ENCODE measurements at regions not wholly inside any gene's neighbourhood (a gene's known extent, or its start where the extent isn't known, plus 50 kb on each side); places are given as distances from the start of the nearest gene placed in this dataset.
"Not testable (repeated sequence)": the region's sequence is repeated elsewhere in the genome, so short reads cannot be mapped to it uniquely, and the experiment has no call there.

- DNase-seq = no peak
Observed at GRCh38 chr11:29480981-29481380, 535.8 kb downstream of the KCNA4 start.

DNA sequence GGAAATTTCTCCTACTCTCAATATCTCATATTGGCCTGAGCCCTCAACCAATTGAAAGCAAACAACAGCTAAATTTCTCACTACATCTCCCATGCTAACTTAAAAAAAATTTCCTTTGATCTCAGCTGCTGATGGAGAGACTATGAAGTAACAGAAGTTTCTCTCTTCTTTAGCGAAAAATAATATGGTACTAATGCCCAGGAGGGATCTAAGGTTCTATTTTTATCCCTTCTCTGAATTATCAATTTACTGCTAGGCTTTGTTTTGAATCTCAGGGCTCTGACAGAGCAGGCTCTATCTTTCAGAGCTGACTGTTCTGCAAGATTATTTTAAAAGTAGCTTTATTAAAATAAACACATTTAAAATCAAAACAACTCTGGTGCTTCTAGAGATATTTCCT, 558.6 kb downstream of the KCNA4 start:
- DNase-seq = no peak

- no peak for DNase-seq
Observed at GRCh38 chr11:29452146-29452545, 564.7 kb downstream of the KCNA4 start.

DNA sequence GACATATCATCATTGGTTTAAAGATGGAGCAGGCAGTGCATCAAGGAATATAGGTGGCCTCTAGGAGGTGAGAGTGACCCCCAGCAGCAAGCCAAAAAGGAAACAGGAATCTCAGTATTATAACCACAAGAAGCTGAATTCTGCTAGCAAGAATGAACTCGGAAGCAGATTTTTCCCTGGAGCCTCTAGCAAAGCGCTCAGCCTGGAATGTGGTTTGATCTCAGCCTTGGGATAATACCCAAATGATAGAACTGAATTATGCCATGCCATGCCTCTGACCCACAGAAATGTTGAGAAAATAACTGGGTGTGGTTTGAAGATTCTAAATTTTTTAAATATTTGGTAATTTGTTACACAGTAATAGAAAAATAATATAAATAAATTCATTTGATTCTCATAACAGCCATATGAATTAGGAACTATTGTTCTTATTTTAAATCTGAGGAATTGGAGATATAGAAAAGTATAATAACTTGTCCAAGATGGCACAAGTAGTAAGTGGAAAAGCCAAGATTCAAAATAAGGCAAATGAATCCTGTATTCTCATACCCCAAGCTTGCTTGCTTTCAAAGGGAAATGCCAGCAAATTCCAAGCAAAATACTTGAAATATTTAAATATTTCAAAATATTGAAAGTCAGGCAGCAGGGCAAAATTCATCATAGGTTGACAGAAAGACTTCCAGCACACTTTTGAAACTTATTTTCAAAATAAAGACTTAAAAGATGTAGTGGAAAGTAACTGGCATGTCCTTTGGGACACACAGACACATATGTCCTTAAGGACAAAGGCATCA, 567.4 kb downstream of the KCNA4 start:
- no peak for DNase-seq

DNA sequence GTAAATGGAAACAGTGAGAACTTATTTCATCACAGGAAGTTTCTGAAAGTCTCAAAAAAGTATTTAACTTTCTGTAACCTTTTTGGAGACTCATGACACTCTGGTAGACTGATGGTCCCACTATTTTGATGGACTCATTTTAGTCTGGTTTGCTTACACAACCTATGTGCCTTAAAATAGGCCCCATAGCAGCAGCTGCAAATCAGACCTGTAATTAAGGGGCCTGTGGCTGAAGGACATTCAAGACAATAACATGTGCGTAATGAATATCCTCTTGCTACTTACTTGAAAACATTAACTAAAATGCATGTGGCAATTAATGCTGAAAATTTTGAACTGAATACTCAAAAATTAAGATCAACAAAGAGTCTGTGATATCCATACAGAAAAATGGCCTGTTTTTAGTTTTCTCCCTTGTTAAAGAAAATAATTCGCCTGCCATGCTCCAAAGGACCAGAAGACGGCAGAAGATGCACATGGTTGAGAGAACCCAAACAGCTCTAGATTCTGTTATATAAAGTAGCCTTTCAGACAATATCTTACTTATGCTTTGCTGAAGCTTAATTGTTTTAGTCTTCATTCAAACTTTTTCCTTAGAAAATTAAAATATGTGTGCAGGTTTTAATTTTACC, 568.5 kb downstream of the KCNA4 start:
- DNase-seq = no peak

DNA sequence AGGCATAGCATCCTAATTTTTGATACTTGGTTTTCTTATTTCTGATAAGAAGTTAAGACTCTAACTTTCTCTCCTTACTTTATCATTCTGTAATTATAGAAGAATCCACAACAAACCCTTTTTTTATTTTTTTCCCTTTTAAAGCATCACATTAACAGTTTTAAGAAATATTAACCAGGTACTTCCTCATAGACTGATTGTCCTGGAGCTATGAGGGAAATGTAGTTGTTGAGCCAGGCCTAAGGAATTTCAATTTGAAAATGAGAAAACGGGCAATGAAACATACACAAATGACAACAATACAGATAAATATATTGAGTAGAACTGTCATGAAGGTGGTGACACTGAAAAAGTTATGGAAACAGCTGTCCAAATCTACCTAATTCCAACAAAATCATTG, 569.0 kb downstream of the KCNA4 start:
- DNase-seq = no peak

DNA sequence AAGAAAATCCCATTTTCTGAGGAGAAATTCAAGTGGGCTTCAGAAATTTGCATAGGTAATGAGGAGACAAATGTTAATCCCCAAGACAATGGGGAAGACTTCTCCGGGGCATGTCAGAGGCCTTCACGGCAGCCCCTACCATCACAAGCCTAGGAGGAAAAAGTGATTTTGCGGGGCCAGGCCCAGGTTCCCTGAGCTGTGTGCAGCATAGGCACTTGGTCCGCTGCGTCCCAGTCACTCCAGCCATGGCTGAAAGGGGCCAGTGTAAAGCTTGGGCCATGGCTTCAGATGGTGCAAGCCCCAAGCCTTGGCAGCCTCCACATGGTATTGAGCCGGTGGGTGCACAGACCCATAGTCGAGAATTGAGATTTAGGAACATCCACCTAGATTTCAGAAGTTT, 570.7 kb downstream of the KCNA4 start:
- no peak for DNase-seq

DNA sequence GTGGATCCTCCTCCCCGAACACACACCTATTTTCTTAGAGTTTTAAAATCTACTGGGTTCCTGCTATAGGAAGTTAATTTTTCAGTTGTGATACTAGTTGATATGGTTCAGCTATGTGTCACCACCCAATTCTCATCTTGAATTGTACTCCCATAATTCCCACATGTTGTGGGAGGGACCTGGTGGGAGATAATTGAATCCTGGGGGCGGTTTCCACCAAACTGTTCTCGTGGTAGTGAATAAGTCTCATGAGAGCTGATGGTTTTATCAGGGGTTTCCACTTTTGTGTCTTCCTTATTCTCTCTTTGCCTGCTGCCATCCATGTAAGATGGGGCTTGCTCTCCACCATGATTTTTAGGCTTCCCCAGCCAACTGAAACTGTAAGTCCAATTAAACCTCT, 571.6 kb downstream of the KCNA4 start:
- DNase-seq = not testable (repeated sequence)

GRCh38 chr11:29438815-29439214, 578.0 kb downstream of the KCNA4 start:
- no peak for DNase-seq

- no peak for DNase-seq
Observed at GRCh38 chr11:29435421-29435820, 581.4 kb downstream of the KCNA4 start.

- no peak for DNase-seq
Observed at GRCh38 chr11:29432719-29433325, 584.0 kb downstream of the KCNA4 start.

- DNase-seq = no peak
Observed at GRCh38 chr11:29405305-29405704, 611.5 kb downstream of the KCNA4 start.

DNA sequence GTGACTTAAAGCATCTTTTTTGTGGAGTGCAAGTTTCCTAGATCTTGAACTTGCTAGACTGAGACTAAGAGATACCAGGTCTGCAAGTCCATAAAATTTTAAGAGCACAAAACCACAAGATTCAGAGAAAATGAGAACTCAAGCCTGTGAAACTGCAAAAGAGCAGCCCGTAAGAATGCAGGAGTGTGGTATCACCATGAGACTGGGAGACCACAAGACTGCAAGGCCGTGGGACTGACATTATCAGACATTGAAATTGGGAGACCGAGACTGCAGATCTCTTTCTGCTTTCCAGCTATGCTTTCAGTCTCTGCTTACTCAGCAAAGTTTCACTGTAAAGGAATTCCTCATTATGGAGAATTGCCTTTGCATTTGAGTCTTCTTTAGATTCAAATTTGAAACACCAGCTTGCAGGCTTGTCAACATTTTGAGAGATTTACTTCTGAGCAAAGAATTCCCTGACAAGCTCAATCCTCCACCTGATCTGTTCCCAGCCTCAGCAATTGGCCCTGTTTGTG, 621.2 kb downstream of the KCNA4 start:
- DNase-seq = no peak

GRCh38 chr11:29389793-29390192, 627.0 kb downstream of the KCNA4 start:
- no peak for DNase-seq

DNA sequence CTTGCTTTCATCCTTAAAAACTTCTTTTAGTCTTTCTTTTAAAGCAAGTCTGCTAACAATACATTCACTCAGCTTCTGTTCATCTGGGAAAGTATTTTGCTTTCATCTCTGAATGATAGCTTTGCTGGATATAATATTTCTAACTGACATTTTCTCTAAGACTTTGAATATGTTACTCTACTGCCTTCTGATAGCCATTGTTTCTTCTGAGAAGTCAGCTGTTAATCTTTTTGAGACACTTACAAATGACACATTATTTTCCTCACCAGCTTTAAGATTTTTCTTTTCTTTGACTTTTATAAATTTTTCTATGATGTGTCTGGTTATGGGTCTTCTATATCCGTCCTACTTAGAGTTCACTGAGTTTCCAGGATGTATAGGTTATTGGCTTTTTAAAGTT, 643.1 kb downstream of the KCNA4 start:
- DNase-seq = no peak

DNA sequence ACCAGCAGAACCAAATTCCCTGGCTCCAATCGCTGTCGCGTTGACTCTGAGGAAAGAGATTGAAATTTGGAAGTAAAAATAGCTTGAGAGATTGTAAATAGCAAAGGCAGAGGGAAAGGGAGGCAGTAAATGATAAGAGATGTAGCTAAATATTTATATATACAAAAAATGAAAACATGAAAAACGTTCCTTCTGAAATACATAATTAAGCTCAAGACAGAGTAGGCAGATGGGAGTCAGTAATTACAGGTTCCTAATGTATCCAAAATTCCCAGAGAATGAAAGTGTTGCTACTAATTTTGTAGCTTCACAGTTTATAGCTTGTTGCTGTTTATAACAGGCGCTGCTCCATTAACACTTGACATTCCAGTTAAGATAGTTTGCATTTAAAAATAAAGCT, 648.7 kb downstream of the KCNA4 start:
- no peak for DNase-seq

- no peak for DNase-seq
Observed at GRCh38 chr11:29364006-29364405, 652.8 kb downstream of the KCNA4 start.

DNA sequence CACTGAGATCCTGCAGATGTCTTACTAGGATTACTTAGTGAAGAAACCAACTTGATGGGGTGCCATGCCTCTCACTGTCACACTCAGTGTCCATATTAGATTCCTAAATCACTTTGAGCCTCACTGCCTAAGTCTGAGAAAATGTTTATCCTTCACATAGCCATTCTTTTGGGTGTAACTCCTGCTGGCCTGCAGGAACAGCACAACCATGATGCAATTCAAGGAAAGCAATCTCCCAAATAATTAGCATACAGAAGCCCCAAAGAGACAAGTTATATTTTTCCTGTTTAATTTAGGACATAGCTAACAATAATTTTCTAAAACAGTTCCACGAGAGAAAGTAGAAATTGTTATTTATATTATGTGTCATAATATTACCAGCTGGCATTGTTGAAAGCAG, 655.5 kb downstream of the KCNA4 start:
- no peak for DNase-seq

DNA sequence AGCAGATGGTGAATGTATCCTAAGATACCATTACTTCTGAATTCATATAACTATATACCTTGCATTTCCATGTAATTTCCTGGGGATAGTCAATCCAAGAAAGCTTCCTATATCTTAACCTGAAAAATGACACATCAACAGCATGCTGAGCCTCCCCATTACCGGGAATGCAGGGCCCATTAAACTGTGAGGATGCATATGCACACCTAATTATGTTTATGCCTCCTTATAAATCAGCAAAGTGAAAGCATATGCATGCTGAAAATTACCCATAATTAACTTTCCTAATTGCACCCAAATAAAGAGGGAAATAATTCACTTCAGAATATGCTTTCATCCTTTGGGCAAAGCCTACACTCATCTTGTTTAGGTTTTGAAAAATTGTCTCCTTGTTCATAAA, 663.0 kb downstream of the KCNA4 start:
- no peak for DNase-seq

DNA sequence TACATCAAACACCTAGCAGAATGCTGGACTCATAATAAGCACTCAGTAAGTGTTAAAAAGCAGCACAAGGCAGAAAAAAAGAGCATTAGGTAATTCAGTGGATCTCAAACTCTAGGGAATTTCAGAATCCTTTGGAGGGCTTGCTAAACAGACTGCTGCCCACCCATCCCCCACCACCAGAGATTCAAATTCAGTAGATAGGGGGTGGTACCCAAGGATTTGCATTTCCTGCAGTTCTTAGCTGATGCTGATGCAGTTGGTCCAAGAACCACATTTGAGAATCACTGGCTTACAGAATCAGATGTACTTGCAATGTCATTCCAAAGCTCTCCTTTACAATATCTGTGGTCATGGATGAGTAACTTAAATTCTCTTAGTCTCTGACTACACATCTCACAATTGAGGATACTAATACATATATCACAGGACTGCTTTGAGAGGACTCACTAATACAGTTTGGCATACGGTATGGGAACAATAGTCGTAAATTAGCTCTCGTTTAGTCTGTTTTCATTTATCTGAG, 664.5 kb downstream of the KCNA4 start:
- no peak for DNase-seq

- no peak for DNase-seq
Observed at GRCh38 chr11:29351301-29351873, 665.4 kb downstream of the KCNA4 start.

GRCh38 chr11:29343465-29344333, 673.1 kb downstream of the KCNA4 start:
- DNase-seq = peak; percentile 8
